NT2/D1 (cell line): ENCODE measurements at regions not wholly inside any gene's neighbourhood (a gene's known extent, or its start where the extent isn't known, plus 50 kb on each side); places are given as distances from the start of the nearest gene placed in this dataset.

ENCODE experiments used
- SUZ12 ChIP-seq: IDR thresholded peaks from 2 replicates; pipeline ENCODE4 v1.6.1; 2011; ENCODE audit not compliant: insufficient read length, insufficient read depth; ENCODE audit errors: extremely low read depth
- YY1 ChIP-seq: IDR thresholded peaks from 2 replicates; pipeline ENCODE4 v1.6.1; 2011; ENCODE audit not compliant: insufficient read length, insufficient read depth
- ZNF274 ChIP-seq: IDR thresholded peaks from 2 replicates; pipeline ENCODE4 v1.6.1; 2011; ENCODE audit warnings: mild to moderate bottlenecking, low read depth, low read length

GRCh38 chr7:136229790-136230189 is 252.6 kb upstream of the MTPN start:
- no peak for TF ChIP-seq YY1
- no peak for TF ChIP-seq ZNF274
- TF ChIP-seq SUZ12: no peak
